ENCODE measurements at regions not wholly inside any gene's neighbourhood (a gene's known extent, or its start where the extent isn't known, plus 50 kb on each side); places are given as distances from the start of the nearest gene placed in this dataset.

DNA sequence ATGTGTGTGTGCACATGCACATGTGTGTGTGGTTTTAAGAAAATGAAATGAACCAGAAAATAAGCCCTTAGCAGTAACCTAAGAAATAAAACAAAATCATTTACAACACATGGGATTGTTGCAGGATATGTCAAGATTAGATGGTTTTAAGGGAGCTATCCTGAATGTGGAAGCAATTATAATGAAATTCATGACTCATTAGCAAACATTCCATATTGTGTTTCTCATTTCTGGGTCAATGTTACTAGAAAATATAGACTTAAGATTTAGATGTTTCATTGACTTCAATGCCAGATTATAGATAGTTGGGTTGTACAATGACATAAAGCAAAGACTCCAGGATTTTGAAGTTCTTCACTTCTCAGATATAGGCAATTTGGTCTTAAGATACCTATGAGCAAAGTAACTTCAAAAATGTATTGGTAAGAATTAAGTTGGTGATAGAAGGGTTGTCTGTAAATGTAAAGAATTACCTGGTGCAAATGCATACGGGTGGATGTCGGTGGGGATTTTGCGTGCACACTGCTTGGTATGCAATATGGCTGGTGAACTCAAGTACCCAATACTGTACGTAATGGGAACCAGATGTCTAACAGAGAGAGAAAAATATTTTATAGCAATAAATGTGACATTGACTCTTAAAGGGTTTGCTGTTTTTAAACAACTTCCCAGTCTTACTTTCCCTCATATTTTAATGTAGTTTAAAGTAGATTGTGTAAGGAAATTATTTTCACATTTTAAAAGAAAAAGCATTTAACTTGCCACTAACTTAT is 53.9 kb upstream of the NR2F2 start:
- TF ChIP-seq, protein P1, sequence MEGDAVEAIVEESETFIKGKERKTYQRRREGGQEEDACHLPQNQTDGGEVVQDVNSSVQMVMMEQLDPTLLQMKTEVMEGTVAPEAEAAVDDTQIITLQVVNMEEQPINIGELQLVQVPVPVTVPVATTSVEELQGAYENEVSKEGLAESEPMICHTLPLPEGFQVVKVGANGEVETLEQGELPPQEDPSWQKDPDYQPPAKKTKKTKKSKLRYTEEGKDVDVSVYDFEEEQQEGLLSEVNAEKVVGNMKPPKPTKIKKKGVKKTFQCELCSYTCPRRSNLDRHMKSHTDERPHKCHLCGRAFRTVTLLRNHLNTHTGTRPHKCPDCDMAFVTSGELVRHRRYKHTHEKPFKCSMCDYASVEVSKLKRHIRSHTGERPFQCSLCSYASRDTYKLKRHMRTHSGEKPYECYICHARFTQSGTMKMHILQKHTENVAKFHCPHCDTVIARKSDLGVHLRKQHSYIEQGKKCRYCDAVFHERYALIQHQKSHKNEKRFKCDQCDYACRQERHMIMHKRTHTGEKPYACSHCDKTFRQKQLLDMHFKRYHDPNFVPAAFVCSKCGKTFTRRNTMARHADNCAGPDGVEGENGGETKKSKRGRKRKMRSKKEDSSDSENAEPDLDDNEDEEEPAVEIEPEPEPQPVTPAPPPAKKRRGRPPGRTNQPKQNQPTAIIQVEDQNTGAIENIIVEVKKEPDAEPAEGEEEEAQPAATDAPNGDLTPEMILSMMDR (IDR thresholded peaks at IDR 0.05): no peak
- no peak for TF ChIP-seq POLR2A (IDR thresholded peaks at IDR 0.05)
